ENCODE measurements at regions not wholly inside any gene's neighbourhood (a gene's known extent, or its start where the extent isn't known, plus 50 kb on each side); places are given as distances from the start of the nearest gene placed in this dataset.

DNA sequence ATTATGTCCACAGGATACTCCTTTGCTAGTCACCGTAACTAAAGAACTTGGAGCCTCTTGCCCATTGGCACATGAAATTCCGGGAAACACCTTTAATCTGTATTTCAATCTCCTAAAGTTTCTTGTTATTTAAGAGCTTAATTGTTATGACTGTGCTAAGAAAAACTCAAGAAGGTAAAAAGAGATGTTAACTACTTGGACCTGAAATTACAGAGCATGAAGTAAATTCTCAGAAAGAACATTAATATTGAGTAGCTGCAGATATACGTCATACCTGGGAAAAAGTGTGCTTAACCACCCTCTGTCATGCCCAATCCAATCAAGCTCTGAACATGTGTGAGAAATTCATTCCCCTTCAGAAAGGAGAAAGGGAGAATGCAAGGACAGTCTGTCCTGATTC, 394.9 kb upstream of the PTGER4 start:
- no peak for DNase-seq (ENCODE audit: low read depth in 2 of 2)

DNA sequence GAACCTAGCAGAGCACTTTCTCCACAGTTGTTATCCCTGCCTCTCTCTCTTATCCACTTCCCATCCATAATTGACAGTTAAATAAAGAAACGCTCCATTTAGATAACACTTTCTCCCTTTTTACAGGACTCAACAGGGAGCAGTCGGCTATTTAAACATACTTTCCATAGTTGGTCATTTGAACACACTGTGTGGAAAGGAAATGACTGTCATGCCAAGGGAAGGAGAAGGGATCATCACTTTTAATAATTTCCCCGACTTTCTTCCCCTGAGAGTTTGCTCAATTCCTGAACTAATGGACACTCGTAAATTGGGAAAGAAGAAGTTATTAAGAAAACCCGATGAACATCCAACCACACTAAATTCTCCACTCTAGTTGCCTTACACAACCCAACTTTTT, 400.8 kb upstream of the PTGER4 start:
- DNase-seq (ENCODE audit: low read depth in 2 of 2): peak; percentile 15 to 58

DNA sequence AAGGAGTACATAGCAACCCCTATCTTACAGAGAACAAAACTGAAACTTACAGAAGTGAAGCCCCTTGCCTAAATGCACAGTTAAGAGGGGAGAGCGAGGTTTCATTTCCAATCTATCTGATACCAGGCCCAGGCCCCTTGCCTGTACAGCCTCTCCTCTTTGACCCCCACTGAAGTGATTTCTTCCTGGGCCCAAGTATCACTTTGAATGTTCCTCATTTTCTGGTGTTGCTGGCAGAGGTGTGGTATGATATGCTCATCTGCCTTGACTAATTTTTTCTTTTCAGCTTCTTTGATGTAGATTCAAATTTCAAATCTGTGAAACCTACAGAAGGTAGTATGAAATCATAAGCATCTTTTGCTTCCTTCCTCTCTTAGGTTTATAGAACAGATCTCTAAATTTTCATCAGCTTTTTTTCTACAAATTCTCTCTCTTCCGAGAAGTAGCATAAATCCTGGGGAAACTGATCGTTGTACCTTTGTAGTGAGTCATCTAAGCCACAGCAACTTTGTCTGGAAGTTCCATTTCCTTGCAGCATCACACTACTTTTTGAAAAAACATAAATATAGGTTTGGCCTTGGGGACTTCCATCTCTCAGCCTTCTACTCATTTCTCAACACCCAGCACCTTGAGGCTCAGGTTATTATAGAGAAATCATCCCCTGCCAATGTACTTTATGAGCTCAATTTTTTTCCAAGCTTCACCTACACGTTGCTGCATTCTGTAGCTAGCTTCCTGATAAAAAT, 402.4 kb upstream of the PTGER4 start:
- no peak for DNase-seq (ENCODE audit: low read depth in 2 of 2)

- DNase-seq (ENCODE audit: low read depth in 2 of 2): no peak
Measured at GRCh38 chr5:40276426-40277102, 403.2 kb upstream of the PTGER4 start.

- DNase-seq (ENCODE audit: low read depth in 2 of 2): no peak
Measured at GRCh38 chr5:40274568-40274967, 405.1 kb upstream of the PTGER4 start.

DNA sequence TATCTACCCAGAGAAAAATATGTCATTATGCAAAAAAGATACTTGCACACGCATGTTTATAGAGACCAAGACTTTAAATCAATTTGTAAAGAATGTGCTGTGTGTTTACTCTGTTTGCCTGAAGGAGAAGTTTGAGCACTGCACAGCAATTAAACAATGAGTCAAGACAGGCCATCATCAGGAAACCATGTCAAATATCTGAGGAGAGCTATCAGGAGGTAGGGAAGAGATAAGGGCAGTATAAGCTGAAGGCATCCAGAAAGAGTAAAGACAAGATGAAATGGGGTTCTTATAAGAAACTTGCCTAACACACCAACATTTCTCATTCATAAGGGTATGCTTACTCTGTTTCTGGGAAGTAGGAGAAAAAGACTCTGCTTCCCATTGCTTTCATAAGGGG, 405.8 kb upstream of the PTGER4 start:
- no peak for DNase-seq (ENCODE audit: low read depth in 2 of 2)

GRCh38 chr5:40271476-40271875, 408.2 kb upstream of the PTGER4 start:
- no peak for DNase-seq (ENCODE audit: low read depth in 2 of 2)

GRCh38 chr5:40270274-40270845, 409.4 kb upstream of the PTGER4 start:
- DNase-seq (ENCODE audit: low read depth in 2 of 2): no peak

- no peak for DNase-seq (ENCODE audit: low read depth in 2 of 2)
Measured at GRCh38 chr5:40268088-40268487, 411.6 kb upstream of the PTGER4 start.

DNA sequence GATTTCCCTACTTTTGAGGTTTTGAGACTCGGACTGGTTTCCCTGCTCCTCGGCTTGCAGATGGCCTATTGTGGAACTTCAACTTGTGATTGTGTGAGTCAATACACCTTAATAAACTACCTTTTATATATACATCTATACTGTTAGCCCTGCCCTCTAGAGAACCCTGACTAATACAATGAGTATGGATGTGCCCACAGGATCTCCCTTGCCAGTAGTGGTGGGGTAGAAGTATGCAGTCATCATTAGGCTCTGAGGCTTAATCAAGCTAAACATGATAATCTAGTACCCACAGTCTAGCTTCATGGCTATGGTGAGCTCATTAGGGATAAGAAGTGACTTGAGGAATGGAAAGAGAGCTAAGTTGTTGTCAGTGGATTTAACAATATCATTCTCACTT, 412.8 kb upstream of the PTGER4 start:
- DNase-seq (ENCODE audit: low read depth in 2 of 2): no peak

- DNase-seq (ENCODE audit: low read depth in 2 of 2): no peak
Measured at GRCh38 chr5:40261984-40262383, 417.7 kb upstream of the PTGER4 start.

- peak in 1 of 2 donors; percentile 34 for DNase-seq (ENCODE audit: low read depth in 2 of 2)
Measured at GRCh38 chr5:40260361-40260760, 419.4 kb upstream of the PTGER4 start.

DNA sequence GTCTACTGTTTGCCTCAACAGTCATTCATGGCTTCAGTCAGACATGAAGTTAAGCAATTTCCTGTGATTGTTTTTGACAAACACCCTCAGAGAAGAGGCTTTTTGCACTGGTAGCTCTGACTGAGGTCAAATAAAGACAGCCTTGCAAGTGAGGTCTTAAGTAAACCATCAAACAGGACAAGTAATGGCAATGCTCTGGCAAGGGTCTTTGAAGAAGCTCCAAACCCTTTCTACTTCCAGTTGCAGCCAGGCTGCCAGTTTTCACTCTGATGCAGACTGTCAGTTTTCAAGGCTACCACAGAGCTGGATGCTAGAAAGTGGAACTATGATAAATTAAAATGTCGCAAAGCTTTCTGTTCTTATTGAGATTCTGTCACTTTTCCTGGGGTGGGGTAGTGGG, 421.5 kb upstream of the PTGER4 start:
- DNase-seq (ENCODE audit: low read depth in 2 of 2): peak; percentile 66 to 83

DNA sequence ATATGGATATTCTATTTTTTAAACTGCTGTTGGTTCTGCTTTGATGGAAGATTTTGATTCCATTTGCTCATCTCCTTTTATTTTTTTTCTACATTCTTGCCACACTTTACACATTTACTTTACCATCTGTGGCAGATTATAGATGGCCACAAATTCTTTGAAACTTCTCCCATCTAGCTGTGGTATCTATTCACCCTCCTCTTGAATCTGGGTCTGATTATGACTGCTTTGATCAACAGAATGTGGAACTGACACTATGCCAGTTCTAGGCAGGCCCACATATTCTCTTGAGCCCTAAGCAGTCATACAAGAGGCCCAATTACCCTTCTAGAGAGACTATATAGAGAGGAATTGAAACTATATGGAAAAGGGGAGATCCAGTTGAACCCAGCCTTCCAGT, 439.0 kb upstream of the PTGER4 start:
- no peak for DNase-seq (ENCODE audit: low read depth in 2 of 2)

DNA sequence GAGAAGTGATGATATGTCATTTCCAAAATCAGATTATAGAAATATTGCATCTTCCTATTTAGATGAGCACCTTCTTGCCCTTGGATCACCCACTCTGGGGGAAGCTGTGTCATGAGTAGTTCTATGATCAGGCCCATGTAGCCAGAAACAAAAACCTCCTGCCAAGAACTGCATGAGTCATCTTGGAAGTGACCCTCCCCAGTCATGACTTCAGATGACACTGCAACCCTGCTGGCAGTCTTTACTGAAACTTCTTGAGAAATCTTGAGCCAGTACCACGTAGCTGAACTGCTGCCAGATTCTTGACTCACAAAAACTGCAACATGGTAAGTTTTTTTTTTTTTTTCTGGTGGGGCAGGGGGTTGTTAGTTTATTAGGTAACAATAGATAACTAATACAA, 439.6 kb upstream of the PTGER4 start:
- peak in 1 of 2 donors; percentile 32 for DNase-seq (ENCODE audit: low read depth in 2 of 2)

GRCh38 chr5:40238066-40238745, 441.5 kb upstream of the PTGER4 start:
- DNase-seq (ENCODE audit: low read depth in 2 of 2): no peak

DNA sequence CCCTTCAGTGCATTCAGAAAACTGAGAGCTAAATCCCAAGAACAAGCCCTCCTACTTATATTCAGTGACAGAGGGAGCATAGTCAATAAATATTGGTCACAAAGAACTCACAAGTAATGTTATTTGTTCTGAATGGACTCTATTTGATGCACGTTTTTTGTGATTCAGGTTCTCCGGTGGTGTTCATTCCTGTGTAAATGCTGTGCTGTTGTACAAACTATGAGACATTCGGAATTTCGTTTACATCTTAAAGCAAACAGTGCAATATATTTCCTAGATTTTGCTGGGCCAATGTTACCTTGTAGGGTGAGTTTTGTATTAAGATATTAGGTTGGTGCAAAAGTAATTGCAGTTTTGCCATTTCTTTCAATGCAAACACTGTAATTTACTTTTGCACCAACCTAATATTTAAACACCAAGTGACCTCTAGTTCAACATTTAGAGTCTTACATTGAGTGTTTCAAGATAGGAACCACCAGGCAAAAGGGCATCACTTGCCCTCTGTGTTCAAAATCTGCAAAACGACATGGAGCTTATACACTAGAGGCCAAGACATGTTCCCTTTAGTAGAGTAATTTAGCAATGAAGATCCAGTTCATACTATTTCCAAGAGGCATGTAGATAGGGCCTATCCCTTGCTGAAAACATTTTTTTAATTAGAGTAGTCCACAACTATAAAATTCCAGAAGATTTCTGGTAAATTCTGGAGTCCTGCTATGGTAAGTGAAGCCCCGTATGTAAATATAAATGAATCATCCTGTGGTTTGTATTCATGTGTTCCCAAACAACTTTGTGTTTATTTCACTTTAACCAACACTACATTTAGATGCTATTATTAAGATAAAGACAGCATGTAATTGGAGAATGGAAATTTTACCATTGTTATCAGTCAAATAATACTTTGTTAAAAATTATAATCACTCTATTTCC, 444.0 kb upstream of the PTGER4 start:
- DNase-seq (ENCODE audit: low read depth in 2 of 2): no peak

DNA sequence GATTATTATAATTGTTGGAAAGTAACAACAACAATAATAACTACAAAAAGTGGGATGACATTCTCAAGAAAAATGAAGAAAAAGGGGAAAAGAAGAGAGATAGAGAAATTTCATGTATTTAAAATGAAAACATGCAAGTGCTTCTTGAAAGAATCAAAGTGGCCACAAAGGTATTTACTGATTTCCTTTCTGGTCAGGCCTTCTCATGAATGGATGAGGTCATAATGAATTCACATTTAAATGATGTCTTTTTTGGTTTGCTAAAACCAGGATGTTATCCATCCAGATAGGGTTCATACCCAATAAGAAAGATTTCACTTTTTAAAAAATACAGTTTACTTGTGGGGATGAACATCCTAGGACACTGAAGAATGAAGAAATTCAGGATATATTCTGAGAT, 446.4 kb upstream of the PTGER4 start:
- peak in 1 of 2 donors; percentile 49 for DNase-seq (ENCODE audit: low read depth in 2 of 2)

DNA sequence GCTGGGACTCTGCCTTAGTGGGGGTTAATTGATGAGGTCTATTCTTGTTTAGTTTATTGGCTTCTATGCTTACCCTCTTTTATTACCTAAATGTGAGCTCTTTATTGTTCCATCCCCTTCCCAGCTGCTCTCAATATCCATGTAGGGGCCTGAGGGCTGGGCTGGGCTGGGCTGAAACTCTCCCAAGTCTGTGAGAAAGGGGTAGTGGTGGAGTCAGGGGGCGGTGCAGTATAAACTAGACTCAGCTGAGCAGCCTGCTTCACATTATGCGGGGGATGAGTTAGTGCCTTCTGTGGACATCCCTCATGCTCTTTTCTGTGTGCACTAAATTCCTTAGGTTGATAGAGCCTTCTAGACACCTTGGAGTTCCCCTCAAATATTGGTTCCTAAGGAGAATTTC, 451.8 kb upstream of the PTGER4 start:
- DNase-seq (ENCODE audit: low read depth in 2 of 2): no peak

GRCh38 chr5:40227366-40227765, 452.3 kb upstream of the PTGER4 start:
- DNase-seq (ENCODE audit: low read depth in 2 of 2): no peak

DNA sequence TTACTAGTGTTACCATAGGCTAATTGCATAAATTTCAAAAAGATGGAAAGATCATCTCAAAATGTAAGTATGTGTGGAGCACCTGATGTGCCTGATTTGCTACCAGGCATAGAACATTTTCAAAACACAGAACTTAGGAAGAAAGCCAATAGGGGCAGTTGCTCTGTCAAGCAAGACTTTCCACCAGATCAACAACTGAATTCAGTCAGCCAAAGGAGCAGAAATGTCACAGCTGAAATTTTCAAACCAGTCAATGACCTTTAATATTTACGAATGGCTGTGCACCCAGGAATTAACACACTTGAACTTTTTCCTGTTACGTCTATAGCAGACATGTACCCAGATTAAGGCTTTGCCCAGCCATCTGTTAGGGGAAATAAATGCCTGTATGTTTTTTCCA, 452.8 kb upstream of the PTGER4 start:
- DNase-seq (ENCODE audit: low read depth in 2 of 2): no peak
